ENCODE measurements at regions not wholly inside any gene's neighbourhood (a gene's known extent, or its start where the extent isn't known, plus 50 kb on each side); places are given as distances from the start of the nearest gene placed in this dataset.

DNA sequence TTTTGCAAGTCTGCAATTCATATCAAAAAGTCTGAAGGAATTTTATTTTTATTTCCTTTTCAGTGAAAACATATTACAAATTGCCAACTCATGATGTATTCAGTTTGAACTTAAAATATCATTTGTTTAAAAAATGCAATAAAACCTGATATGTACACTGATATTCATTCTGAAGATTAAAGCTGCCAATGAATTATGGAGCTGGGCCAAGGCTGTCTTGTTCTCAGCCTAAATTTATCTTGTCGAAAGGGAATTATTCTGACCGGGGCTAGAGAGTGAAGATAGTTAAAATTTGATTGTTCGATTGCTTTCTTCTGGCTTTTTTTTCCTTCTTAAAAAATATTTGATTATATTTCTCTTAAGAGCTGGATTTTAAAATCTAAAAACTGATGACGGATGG is 54.0 kb upstream of the RBFOX1 start:
- no peaks in the 10 kb centered on the region for H3K27me3 Mint-ChIP-seq (ENCODE audit: low read depth)
- H3K36me3 Mint-ChIP-seq (ENCODE audit: low read depth): no peaks in the 10 kb centered on the region
- DNase-seq (ENCODE audit: low spot score): no peak
- H3K4me1 Mint-ChIP-seq (ENCODE audit: low read depth): no peaks in the 10 kb centered on the region
- H3K9me3 Mint-ChIP-seq (ENCODE audit: low read depth): peaks cover 20% of the 10 kb centered on the region
- no peak for TF ChIP-seq CTCF (IDR thresholded peaks at IDR 0.05)
- H3K4me3 Mint-ChIP-seq (ENCODE audit: unreplicated experiment): no peak overlapping the region
- H3K27ac Mint-ChIP-seq (ENCODE audit: unreplicated experiment): no peak overlapping the region

DNA sequence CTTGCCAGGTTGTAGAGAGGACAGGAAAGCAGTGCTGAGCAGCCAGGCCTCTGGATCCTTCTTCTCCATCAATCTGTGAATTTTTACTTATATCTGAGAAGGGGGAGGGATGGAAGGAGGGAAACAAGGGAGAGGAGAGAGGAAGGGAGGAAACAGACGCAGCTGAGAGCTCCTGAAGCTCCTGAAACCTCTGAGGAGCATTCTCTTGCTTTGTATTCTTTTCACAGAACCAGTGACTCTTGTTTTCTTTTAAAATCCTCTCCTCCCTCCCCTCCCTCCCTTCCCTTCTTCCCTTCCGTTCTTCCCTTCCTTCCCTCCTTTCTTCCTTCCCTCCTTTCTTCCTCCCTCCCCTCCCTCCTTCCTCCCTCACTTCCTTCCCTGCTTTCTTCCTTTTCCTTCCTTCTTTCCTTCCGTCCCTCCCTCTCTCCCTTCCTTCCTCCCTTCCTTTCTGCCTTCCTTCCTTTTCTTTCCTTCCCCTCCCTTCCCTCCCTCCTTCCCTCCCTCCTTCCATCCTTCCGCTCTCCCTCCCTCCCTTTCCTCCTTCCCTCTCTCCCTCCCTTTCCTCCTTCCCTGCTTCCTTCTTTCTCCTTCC is 60.0 kb upstream of the RBFOX1 start:
- Mint-ChIP-seq H3K4me1 (ENCODE audit: low read depth) (no peaks in the 10 kb centered on the region), H3K27me3 (ENCODE audit: low read depth) (no peaks in the 10 kb centered on the region), H3K4me3 (ENCODE audit: unreplicated experiment) (no peak overlapping the region), H3K36me3 (ENCODE audit: low read depth) (no peaks in the 10 kb centered on the region), H3K9me3 (ENCODE audit: low read depth) (no peaks in the 10 kb centered on the region), H3K27ac (ENCODE audit: unreplicated experiment) (no peak overlapping the region)
- TF ChIP-seq CTCF (IDR thresholded peaks at IDR 0.05): no peak
- DNase-seq (ENCODE audit: low spot score): no peak

DNA sequence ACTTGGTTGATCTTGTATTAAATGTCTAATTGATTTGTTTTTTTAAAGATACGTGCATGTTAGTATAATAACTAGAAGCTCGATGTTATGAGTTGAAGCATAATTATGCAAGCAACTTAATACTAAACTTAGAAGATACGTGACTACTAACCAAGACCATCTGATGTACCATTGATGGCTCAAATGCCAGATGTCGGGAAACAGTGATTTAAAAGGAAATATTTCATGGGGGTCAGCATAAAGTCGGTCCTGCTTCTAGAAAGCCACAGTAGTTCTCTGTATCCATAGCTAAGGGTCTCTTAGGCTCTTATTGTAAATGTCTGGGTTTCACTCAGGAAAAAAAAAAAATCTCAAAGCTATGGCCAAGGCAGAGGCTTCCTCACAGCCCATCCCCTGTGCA is 61.2 kb upstream of the RBFOX1 start:
- DNase-seq (ENCODE audit: low spot score): no peak
- H3K4me3 Mint-ChIP-seq (ENCODE audit: unreplicated experiment): no peak overlapping the region
- H3K27ac Mint-ChIP-seq (ENCODE audit: unreplicated experiment): no peak overlapping the region

DNA sequence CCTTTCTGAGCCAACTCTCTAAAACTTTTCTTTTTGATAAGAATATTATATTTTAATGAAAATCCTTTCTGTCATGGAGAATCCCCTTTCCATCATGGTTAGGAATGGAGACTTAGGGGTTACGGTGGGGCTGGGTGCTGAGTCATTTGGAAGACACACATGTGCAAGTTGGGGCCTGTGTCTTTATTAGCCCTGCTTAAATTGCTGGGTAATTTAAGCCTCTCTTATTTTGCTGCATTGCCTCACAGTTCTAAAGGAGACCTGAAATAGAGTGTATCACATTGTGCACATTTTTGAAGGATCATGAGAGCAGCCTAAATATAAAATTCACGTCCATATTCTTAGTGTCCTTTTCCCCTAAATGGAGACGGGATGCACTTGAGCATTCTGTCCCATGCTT is 61.8 kb upstream of the RBFOX1 start:
- Mint-ChIP-seq H3K4me3 (ENCODE audit: unreplicated experiment) (no peak overlapping the region), H3K36me3 (ENCODE audit: low read depth) (no peaks in the 10 kb centered on the region), H3K27ac (ENCODE audit: unreplicated experiment) (no peak overlapping the region), H3K4me1 (ENCODE audit: low read depth) (no peaks in the 10 kb centered on the region), H3K27me3 (ENCODE audit: low read depth) (no peaks in the 10 kb centered on the region), H3K9me3 (ENCODE audit: low read depth) (peaks cover 2% of the 10 kb centered on the region)
- TF ChIP-seq CTCF (IDR thresholded peaks at IDR 0.05): no peak
- DNase-seq (ENCODE audit: low spot score): no peak

More for the DNA sequence above, 61.2 kb upstream of the RBFOX1 start:
- Mint-ChIP-seq H3K9me3 (ENCODE audit: low read depth) (no peaks in the 10 kb centered on the region), H3K36me3 (ENCODE audit: low read depth) (no peaks in the 10 kb centered on the region), H3K27me3 (ENCODE audit: low read depth) (no peaks in the 10 kb centered on the region), H3K4me1 (ENCODE audit: low read depth) (no peaks in the 10 kb centered on the region)
- no peak for TF ChIP-seq CTCF (IDR thresholded peaks at IDR 0.05)

- no peak overlapping the region for H3K27ac Mint-ChIP-seq (ENCODE audit: unreplicated experiment)
- H3K36me3 Mint-ChIP-seq (ENCODE audit: low read depth): no peaks in the 10 kb centered on the region
- no peak overlapping the region for H3K4me3 Mint-ChIP-seq (ENCODE audit: unreplicated experiment)
- H3K4me1 Mint-ChIP-seq (ENCODE audit: low read depth): no peaks in the 10 kb centered on the region
- no peak for TF ChIP-seq CTCF (IDR thresholded peaks at IDR 0.05)
- peaks cover 4% of the 10 kb centered on the region for H3K9me3 Mint-ChIP-seq (ENCODE audit: low read depth)
- DNase-seq (ENCODE audit: low spot score): no peak
- no peaks in the 10 kb centered on the region for H3K27me3 Mint-ChIP-seq (ENCODE audit: low read depth)
These were observed 62.6 kb upstream of the RBFOX1 start for GRCh38 chr16:7270006-7270405.

Measured in chondrocyte (in vitro differentiated cells).